HG02798 (cell line): ENCODE measurements at regions not wholly inside any gene's neighbourhood (a gene's known extent, or its start where the extent isn't known, plus 50 kb on each side); places are given as distances from the start of the nearest gene placed in this dataset.
"Not testable (repeated sequence)": the region's sequence is repeated elsewhere in the genome, so short reads cannot be mapped to it uniquely, and the experiment has no call there.

Experiments used
- ATAC-seq: cut with Tn5 transposase; IDR thresholded peaks from one replicate; pipeline ENCODE4 v1.9.1; 2021; ENCODE audit warnings: mild to moderate bottlenecking; ENCODE audit not compliant: unreplicated experiment, poor library complexity

- ATAC-seq, result no peak
These were observed 701.9 kb downstream of the EDEM1 start for GRCh38 chr3:5889374-5889773.

- no peak for ATAC-seq
These were observed 704.2 kb downstream of the EDEM1 start for GRCh38 chr3:5891711-5892110.

GRCh38 chr3:5898106-5898505 is 710.6 kb downstream of the EDEM1 start:
- no peak for ATAC-seq

GRCh38 chr3:5899014-5899761 is 711.7 kb downstream of the EDEM1 start:
- no peak for ATAC-seq

GRCh38 chr3:5917932-5918331 is 730.4 kb downstream of the EDEM1 start:
- no peak for ATAC-seq

GRCh38 chr3:5918626-5919025 is 731.1 kb downstream of the EDEM1 start:
- ATAC-seq, result no peak

- ATAC-seq, result no peak
These were observed 741.5 kb downstream of the EDEM1 start for GRCh38 chr3:5929027-5929426.

GRCh38 chr3:5944061-5944460 is 756.6 kb downstream of the EDEM1 start:
- not testable (repeated sequence) for ATAC-seq

GRCh38 chr3:5948084-5948483 is 760.6 kb downstream of the EDEM1 start:
- no peak for ATAC-seq

GRCh38 chr3:5951026-5951425 is 763.5 kb downstream of the EDEM1 start:
- no peak for ATAC-seq

- ATAC-seq, result no peak
These were observed 785.1 kb downstream of the EDEM1 start for GRCh38 chr3:5972586-5972985.

- ATAC-seq, result no peak
These were observed 787.3 kb downstream of the EDEM1 start for GRCh38 chr3:5974630-5975322.

GRCh38 chr3:5977331-5977730 is 789.8 kb downstream of the EDEM1 start:
- no peak for ATAC-seq

- ATAC-seq, result no peak
These were observed 793.0 kb downstream of the EDEM1 start for GRCh38 chr3:5980475-5980874.

- ATAC-seq, result no peak
These were observed 807.1 kb downstream of the EDEM1 start for GRCh38 chr3:5994651-5995050.

GRCh38 chr3:6018456-6018855 is 830.9 kb downstream of the EDEM1 start:
- no peak for ATAC-seq

- ATAC-seq, result no peak
These were observed 835.1 kb downstream of the EDEM1 start for GRCh38 chr3:6022621-6023020.

GRCh38 chr3:6025032-6025431 is 835.9 kb upstream of the GRM7 start:
- no peak for ATAC-seq

GRCh38 chr3:6030648-6031047 is 830.3 kb upstream of the GRM7 start:
- not testable (repeated sequence) for ATAC-seq

GRCh38 chr3:6035626-6036025 is 825.3 kb upstream of the GRM7 start:
- ATAC-seq, result no peak

GRCh38 chr3:6039971-6040370 is 820.9 kb upstream of the GRM7 start:
- ATAC-seq, result no peak

- no peak for ATAC-seq
These were observed 819.0 kb upstream of the GRM7 start for GRCh38 chr3:6041894-6042293.
